Neural cell (in vitro differentiated cells): ENCODE measurements at regions not wholly inside any gene's neighbourhood (a gene's known extent, or its start where the extent isn't known, plus 50 kb on each side); places are given as distances from the start of the nearest gene placed in this dataset.

Experiments used
- H2AFZ ChIP-seq: fragments of 200-600, 300-800 bp; sonication (generic), shearing (Covaris generic); 2 replicates; pipeline ENCODE4 v1.6.0; 2014; ENCODE audit warnings: low read depth, mild to moderate bottlenecking, antibody characterized with exemption, low read length, moderate library complexity
- H3F3A ChIP-seq: fragments of 200-600 bp; shearing (Covaris generic); 2 replicates; pipeline ENCODE4 v1.6.1; 2016; ENCODE audit warnings: mild to moderate bottlenecking, moderate library complexity, mixed read lengths, antibody characterized with exemption, low read length; ENCODE audit not compliant: insufficient read depth, poor library complexity, severe bottlenecking
- H3K27ac ChIP-seq: fragments of 200-600, 300-800 bp; sonication (generic), shearing (Covaris generic); 2 replicates; pipeline ENCODE4 v1.5.1; 2014; ENCODE audit warnings: mild to moderate bottlenecking, low read length, moderate library complexity
- H3K27me3 ChIP-seq: fragments of 300-800, 200-600 bp; sonication (generic), shearing (Covaris generic); 2 replicates; pipeline ENCODE4 v1.6.0; 2014; ENCODE audit warnings: mild to moderate bottlenecking, low read depth, low read length, moderate library complexity; ENCODE audit not compliant: insufficient read depth
- H3K36me3 ChIP-seq: fragments of 300-800, 200-600 bp; sonication (generic), shearing (Covaris generic); 2 replicates; pipeline ENCODE4 v1.5.1; 2014; ENCODE audit warnings: mild to moderate bottlenecking, antibody characterized with exemption, low read length, moderate library complexity; ENCODE audit not compliant: insufficient read depth
- H3K4me2 ChIP-seq: fragments of 300-800, 200-600 bp; sonication (generic), shearing (Covaris generic); 2 replicates; pipeline ENCODE4 v1.6.0; 2014; ENCODE audit warnings: mild to moderate bottlenecking, low read length
- H3K4me3 ChIP-seq: fragments of 300-800, 200-600 bp; sonication (generic), shearing (Covaris generic); 2 replicates; pipeline ENCODE4 v1.5.1; 2014; ENCODE audit warnings: mild to moderate bottlenecking, low read length, moderate library complexity
- H3K79me2 ChIP-seq: fragments of 200-600 bp; shearing (Covaris generic); replicated peaks from 2 replicates; pipeline ENCODE4 v1.6.0; 2014; ENCODE audit warnings: mild to moderate bottlenecking, low read length, moderate library complexity; ENCODE audit not compliant: insufficient read depth
- H3K9ac ChIP-seq: fragments of 300-800, 200-600 bp; sonication (generic), shearing (Covaris generic); 2 replicates; pipeline ENCODE4 v1.6.1; 2016; ENCODE audit warnings: mild to moderate bottlenecking, low read length, mixed read lengths
- H3K9me2 ChIP-seq: fragments of 200-600 bp; shearing (Covaris generic); 2 replicates; pipeline ENCODE4 v1.6.1; 2016; ENCODE audit warnings: mild to moderate bottlenecking, low read length, mixed read lengths; ENCODE audit not compliant: insufficient read depth
- H3K9me3 ChIP-seq: fragments of 200-600, 300-800 bp; sonication (generic), shearing (Covaris generic); 2 replicates; pipeline ENCODE4 v1.6.1; 2016; ENCODE audit warnings: mild to moderate bottlenecking, mixed run types, low read length, moderate library complexity, mixed read lengths
- H4K20me1 ChIP-seq: fragments of 200-600 bp; shearing (Covaris generic); 2 replicates; pipeline ENCODE4 v1.6.1; 2016; ENCODE audit warnings: mild to moderate bottlenecking, mixed run types; ENCODE audit not compliant: insufficient read depth
- EP300 ChIP-seq: fragments of 450-650 bp; conservative IDR thresholded peaks from 2 replicates; pipeline ENCODE4 v1.6.1; 2014; ENCODE audit warnings: antibody characterized with exemption, mild to moderate bottlenecking, moderate library complexity; ENCODE audit not compliant: poor library complexity, severe bottlenecking
- EZH2 ChIP-seq: fragments of 200-600, 300-800 bp; shearing (Covaris generic), sonication (generic); IDR thresholded peaks from 2 replicates; pipeline ENCODE4 v1.6.1; 2014; ENCODE audit warnings: antibody characterized with exemption, low read length, borderline replicate concordance, mild to moderate bottlenecking; ENCODE audit not compliant: insufficient read depth, poor library complexity, severe bottlenecking
- MXI1 ChIP-seq: fragments of 450-650 bp; conservative IDR thresholded peaks from 2 replicates; pipeline ENCODE4 v1.6.1; 2014; ENCODE audit warnings: antibody characterized with exemption, mild to moderate bottlenecking; ENCODE audit not compliant: poor library complexity, severe bottlenecking
- POLR2AphosphoS5 ChIP-seq: IDR thresholded peaks from 2 replicates; pipeline ENCODE4 v1.6.1; 2012
- RAD21 ChIP-seq: fragments of 450-650 bp; conservative IDR thresholded peaks from 2 replicates; pipeline ENCODE4 v1.6.1; 2014; ENCODE audit warnings: antibody characterized with exemption, mild to moderate bottlenecking, moderate library complexity
- SMC3 ChIP-seq: fragments of 450-650 bp; conservative IDR thresholded peaks from 2 replicates; pipeline ENCODE4 v1.6.1; 2014; ENCODE audit warnings: antibody characterized with exemption, mild to moderate bottlenecking, moderate library complexity; ENCODE audit not compliant: poor library complexity
- TAF1 ChIP-seq: IDR thresholded peaks from 2 replicates; pipeline ENCODE4 v1.6.1; 2012; ENCODE audit warnings: low read depth
- TF ChIP-seq, protein P1 (sequence below): IDR thresholded peaks from 2 replicates; pipeline ENCODE4 v1.6.1; 2012; ENCODE audit warnings: borderline replicate concordance
- TF ChIP-seq, protein P2 (sequence below): fragments of 450-650 bp; IDR thresholded peaks from 2 replicates; pipeline ENCODE4 v1.5.1; 2014; ENCODE audit warnings: antibody characterized with exemption, mild to moderate bottlenecking, moderate library complexity; ENCODE audit not compliant: poor library complexity, severe bottlenecking

DNA sequence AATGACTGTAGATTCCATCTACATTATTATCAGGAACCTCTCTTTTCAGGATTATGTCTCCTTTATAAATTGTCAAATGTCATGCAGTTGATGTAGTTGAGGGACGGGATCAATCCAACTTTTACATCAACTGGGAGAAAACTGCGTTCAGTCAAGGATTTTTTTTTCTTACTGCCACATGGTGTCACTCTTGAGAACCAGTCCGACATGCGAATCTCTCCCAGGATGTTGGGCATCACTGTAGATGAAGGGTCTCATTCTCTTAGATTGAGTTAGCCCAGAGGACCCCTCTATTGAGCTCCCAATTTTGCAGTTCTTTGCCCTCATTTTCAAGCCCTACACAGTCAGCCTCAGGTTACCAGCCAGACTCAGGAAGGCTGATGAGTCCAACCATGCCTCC lies 120.3 kb upstream of the PTPRZ1 start:
- TF ChIP-seq RAD21 (peak; percentile 50), SMC3 (peak; percentile 53), TAF1 (no peak), MXI1 (no peak)
- TF ChIP-seq, protein P1, sequence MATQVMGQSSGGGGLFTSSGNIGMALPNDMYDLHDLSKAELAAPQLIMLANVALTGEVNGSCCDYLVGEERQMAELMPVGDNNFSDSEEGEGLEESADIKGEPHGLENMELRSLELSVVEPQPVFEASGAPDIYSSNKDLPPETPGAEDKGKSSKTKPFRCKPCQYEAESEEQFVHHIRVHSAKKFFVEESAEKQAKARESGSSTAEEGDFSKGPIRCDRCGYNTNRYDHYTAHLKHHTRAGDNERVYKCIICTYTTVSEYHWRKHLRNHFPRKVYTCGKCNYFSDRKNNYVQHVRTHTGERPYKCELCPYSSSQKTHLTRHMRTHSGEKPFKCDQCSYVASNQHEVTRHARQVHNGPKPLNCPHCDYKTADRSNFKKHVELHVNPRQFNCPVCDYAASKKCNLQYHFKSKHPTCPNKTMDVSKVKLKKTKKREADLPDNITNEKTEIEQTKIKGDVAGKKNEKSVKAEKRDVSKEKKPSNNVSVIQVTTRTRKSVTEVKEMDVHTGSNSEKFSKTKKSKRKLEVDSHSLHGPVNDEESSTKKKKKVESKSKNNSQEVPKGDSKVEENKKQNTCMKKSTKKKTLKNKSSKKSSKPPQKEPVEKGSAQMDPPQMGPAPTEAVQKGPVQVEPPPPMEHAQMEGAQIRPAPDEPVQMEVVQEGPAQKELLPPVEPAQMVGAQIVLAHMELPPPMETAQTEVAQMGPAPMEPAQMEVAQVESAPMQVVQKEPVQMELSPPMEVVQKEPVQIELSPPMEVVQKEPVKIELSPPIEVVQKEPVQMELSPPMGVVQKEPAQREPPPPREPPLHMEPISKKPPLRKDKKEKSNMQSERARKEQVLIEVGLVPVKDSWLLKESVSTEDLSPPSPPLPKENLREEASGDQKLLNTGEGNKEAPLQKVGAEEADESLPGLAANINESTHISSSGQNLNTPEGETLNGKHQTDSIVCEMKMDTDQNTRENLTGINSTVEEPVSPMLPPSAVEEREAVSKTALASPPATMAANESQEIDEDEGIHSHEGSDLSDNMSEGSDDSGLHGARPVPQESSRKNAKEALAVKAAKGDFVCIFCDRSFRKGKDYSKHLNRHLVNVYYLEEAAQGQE: no peak
- TF ChIP-seq, protein P2, sequence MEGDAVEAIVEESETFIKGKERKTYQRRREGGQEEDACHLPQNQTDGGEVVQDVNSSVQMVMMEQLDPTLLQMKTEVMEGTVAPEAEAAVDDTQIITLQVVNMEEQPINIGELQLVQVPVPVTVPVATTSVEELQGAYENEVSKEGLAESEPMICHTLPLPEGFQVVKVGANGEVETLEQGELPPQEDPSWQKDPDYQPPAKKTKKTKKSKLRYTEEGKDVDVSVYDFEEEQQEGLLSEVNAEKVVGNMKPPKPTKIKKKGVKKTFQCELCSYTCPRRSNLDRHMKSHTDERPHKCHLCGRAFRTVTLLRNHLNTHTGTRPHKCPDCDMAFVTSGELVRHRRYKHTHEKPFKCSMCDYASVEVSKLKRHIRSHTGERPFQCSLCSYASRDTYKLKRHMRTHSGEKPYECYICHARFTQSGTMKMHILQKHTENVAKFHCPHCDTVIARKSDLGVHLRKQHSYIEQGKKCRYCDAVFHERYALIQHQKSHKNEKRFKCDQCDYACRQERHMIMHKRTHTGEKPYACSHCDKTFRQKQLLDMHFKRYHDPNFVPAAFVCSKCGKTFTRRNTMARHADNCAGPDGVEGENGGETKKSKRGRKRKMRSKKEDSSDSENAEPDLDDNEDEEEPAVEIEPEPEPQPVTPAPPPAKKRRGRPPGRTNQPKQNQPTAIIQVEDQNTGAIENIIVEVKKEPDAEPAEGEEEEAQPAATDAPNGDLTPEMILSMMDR: peak; percentile 49
- no peak overlapping the region for H3K4me3 ChIP-seq
- no peaks in the 10 kb centered on the region for H3K79me2 ChIP-seq
- H3K36me3 ChIP-seq: no peaks in the 10 kb centered on the region
- no peak overlapping the region for H3K4me2 ChIP-seq
- no peak overlapping the region for H3K9ac ChIP-seq
- no peaks in the 10 kb centered on the region for H4K20me1 ChIP-seq
- H3K9me3 ChIP-seq: no peaks in the 10 kb centered on the region
- no peaks in the 10 kb centered on the region for H3K9me2 ChIP-seq
- no peak overlapping the region for H2AFZ ChIP-seq
- no peak overlapping the region for H3K27ac ChIP-seq
- no peaks in the 10 kb centered on the region for H3F3A ChIP-seq
- no peaks in the 10 kb centered on the region for H3K27me3 ChIP-seq

DNA sequence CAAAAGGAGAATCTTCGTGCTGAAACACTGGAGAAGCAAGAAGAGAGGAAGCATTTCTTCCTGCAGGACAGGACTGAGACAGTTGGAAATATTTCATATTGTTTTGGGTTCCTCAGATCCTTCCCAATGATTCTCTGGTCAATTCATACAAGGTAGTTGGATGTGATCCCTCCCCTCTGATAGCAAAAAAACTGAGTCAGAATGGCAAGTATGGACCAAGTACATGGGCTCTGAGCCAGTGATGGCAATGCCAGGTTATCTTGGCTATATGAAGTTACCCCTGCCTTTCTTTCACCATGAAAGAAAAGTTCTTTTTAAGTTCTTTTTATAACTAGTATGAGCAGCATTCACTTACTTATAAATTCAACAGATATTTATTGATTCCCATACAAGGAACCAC lies 124.4 kb upstream of the PTPRZ1 start:
- H3K9me2 ChIP-seq: no peaks in the 10 kb centered on the region
- H3K36me3 ChIP-seq: no peaks in the 10 kb centered on the region
- H3K27ac ChIP-seq: no peak overlapping the region
- H3F3A ChIP-seq: no peaks in the 10 kb centered on the region
- H3K4me2 ChIP-seq: no peak overlapping the region
- TF ChIP-seq POLR2AphosphoS5 (no peak), EZH2 (no peak), EP300 (no peak), SMC3 (no peak), TAF1 (no peak), RAD21 (no peak), MXI1 (no peak)
- TF ChIP-seq, protein P2: no peak
- TF ChIP-seq, protein P1: no peak
- H3K4me3 ChIP-seq: no peak overlapping the region
- no peaks in the 10 kb centered on the region for H3K79me2 ChIP-seq
- H3K9me3 ChIP-seq: no peaks in the 10 kb centered on the region
- H4K20me1 ChIP-seq: no peaks in the 10 kb centered on the region
- no peak overlapping the region for H2AFZ ChIP-seq
- H3K27me3 ChIP-seq: no peaks in the 10 kb centered on the region
- no peak overlapping the region for H3K9ac ChIP-seq
